GM18507 (cell line): ENCODE measurements at regions not wholly inside any gene's neighbourhood (a gene's known extent, or its start where the extent isn't known, plus 50 kb on each side); places are given as distances from the start of the nearest gene placed in this dataset.

Experiments used
- DNase-seq: peaks from one replicate; pipeline ENCODE4 v3.0.0; 2011; ENCODE audit warnings: low read depth; ENCODE audit not compliant: insufficient read length; ENCODE audit errors: extremely low spot score
- FAIRE-seq: peaks from 2 replicates; lab custom pipeline; 2011; peaks lifted over from hg19 to GRCh38; lab: Jason Lieb, UNC

DNA sequence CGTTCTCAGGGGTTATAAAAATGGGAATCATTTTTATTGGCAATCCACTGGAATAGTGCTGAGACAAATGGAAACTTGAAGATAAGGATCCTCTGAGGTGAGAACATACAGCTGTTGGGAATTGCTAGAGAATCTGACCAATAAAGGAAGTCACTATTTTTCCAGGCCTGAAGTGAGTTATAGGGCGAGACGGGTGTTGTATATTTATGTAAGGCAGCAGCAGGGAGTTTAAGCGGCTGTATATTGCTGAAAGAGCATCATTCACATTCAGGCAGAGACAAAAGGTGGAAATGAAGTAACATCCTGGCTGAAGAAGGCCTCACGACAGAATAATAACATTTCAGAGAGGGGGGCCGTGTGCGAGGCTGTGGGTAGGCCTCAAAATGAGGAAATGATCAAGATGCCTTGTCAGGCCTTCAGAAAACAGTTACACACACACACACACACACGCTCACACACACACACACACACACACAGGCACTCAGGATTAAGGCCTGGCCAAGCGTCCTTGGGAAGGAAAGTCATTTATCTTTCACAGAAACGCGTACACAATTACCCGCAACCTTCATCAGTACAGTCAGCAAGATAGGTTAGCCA, 964.9 kb upstream of the NR2F2 start:
- DNase-seq (no peak), FAIRE-seq (no peak)

DNA sequence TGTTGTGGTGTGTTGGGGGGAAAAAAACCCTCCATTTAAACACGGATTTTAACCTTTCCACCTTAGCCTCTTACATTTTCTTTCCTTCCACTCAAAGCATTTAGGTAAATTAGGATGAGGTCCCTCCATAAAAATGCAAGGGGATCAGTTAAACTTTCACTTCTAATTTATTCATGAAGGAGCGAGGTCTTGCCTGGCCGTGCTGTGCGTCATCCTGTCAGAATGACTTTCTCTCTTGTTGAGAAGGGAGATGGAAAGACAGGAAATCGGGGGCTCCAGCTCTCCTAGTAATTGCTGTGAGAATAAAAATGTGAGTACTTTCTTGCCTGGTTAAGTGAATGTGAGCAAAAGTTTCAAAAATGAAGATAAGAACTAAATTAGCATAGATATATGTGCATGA, 962.3 kb upstream of the NR2F2 start:
- no peak for FAIRE-seq

DNA sequence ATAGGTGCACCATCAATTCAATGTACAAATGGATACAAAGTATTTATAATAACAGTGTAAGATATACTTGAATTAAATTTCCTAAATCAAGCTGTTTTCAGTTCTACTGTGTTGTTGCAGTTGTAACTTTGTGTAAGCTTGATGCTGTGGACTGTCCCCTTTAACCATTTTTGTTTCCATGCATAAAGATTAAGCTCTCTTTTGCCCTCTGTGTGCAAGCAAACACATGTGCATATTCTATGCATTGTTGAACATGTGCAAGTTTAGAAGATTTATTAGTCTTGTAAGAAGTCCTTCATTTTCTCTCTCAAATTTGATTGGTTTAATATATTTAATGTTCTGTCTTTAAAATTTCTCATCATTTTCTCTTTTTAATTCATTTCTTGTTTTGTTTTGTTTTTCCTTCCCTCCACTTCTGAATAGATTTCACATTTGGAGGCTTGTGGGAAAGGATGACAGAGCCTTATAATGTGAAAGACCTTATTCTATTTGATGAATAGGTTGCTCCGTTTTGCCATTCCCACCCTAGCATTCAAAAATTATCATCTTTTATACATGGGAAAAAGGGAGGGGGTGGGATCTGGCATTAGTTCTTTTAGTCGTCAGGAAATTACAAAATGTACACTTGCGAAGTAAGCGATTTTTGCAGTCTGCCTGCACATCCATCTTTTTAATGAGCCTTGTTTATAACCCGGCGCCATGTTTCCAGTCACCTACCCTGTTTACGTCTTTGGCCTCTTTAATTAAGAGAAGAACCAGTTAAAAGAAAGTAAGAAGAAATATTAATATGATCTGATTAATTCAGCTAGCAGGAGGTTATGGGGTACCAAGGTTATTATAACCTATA, 961.5 kb upstream of the NR2F2 start:
- FAIRE-seq, result no peak
- no peak for DNase-seq

More for the DNA sequence above, 962.3 kb upstream of the NR2F2 start:
- DNase-seq, result no peak

DNA sequence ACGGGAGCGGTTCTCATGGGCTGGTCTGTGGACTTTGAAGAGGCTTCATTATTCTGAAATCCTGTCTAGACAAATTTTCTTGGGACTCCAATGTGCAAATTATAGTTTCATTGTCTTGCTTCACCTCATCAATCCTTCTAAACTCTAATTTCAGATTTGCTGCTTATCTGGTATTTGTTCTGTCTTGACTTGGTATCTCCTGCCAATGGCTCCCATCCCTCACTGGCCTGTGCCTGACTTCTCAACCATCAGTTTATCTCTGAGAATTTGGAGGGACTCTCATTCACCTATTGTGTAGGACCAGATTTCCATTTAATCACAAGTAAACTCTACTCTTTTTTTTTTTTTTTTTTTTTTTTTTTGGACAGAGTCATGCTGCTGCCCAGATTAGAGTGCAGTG, 960.2 kb upstream of the NR2F2 start:
- no peak for FAIRE-seq

DNA sequence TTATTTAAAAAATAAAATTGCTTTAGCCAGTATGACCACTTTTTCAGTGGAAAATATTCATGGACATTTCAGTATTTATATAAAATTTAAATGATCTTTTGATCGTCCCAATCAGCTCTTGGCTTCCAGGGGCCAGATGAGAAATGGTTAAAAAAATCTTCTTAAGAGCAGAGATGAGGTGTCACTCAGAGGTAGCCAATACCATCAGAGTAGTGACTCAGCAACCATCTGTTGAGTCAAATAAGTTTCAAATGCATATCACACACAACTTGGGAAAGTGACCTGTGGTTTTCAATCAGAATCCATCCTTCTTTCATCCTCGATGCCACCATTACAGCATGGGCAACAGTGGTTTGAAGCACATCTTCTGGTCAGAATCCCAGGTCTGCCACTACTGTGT, 958.8 kb upstream of the NR2F2 start:
- no peak for DNase-seq
- FAIRE-seq, result no peak

More for the DNA sequence above, 960.2 kb upstream of the NR2F2 start:
- no peak for DNase-seq

DNA sequence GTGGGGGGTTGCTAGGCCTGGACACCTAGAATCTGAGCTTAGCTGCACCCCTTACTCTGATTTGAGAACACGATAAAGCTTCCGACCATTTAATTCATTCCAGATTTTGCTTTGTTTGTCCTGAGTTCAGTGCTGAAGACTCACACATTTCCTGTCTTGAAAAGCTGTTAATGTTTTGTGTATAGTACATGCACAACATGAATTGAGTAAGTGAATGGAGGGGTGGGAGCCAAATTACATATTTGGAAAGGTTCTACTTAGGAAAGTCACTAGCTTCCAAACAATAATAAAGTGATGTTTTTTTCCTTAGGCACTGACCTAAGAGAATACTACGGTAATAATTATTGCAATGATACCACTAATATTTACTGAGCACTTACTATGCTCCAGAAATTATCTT, 955.2 kb upstream of the NR2F2 start:
- no peak for DNase-seq
- no peak for FAIRE-seq

DNA sequence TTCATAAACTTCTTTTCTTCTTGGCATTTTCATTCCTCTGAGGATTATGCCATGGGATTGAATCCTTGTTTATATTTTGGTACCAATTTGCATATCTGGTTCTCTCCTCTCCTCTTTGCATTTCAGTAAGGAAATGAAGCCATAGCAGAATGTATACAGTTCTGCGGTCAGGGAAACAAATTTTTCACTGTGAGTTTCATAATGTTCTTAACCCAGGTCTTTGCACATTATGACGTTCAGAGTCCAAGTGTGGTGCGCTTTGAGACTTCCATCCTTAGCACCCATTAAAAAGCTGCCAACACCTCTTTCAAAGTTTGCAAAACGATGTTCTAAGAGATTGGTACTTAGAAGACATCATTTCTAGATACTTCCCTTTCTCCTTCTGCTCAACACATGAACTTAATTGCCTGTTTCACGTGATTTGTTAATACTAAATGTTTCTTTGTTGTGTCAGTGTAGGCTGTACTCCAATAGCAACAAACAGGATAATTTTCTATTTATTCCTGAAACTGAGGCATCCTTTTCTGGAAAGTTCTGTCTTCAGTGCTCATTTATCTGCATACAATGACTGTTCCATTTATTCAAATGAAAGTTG, 953.1 kb upstream of the NR2F2 start:
- FAIRE-seq (no peak), DNase-seq (no peak)

DNA sequence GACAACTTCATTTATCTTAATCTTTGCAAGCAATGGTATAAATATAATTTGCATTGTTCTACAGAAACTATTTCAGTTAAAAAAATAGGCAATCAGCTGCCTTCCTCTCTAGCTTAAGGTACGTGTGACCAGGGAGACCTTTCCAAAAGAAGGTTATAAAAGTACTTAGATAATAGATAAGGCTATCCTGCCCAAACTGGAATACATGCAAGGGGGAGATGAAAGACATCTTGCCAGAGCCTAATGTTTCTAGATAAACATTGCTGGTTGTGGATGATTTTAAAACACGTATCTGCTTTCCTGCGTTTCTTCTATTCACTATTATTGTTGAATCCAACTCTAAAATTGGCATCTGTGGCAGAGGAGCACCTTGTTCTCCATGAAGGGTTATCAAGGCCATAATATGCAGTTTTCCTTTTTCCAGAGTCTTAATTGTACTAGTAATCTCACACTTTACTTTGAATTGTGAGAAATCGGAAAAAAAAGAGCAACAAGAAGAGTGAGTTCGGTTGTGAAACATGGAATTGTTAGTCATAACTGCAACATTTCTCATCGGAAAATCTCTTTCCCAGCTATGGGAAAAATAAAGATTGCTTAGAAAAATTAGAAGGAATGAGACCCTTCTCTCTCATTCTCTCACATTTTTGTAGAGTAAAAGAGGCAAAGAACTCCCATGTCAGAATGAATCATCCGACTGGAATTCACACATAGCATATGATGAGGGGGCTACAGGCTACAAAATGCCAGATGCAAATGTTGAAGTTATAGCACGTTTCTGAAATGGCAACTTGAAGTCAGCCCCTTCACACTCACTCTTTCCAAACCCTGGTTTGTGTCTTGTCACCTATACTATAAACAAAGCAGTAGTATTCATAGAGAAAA, 936.1 kb upstream of the NR2F2 start:
- no peak for FAIRE-seq
- no peak for DNase-seq

DNA sequence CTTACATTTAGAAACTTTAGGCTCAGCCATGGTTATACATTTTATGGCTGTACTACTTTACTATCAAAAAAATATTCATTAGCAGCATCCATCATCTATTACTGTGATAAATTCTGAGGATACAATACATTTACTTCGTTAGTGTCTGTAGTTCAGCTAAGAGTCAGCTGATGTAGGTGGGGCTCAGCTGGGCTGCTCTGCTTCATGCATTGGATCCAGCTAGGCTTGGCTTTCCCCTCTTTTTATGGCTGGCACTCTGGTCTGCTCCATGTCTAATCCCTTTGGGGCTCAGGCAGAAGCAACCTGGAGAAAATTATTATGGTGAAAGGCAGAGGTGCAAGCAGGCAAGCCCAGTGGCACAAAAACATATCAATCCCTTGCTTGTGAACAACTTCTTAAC, 930.1 kb upstream of the NR2F2 start:
- no peak for FAIRE-seq
- no peak for DNase-seq

DNA sequence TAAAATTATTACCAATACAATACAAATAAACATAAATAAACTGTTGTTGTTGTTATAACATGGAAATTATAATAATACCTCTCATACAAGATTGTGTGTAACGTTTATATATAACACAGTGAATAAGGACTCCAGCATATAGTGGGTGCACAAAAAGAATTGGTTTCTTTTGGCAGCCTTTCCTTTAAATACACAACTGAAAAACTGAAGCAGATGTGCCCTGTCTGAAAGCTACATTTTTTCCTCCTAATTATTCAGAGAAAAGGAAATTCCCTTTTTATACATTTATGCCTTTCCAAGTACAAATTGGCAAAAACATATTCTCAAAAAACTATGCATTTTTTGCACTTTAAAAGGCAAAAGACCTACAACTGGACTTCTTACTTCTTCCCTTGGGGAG, 928.9 kb upstream of the NR2F2 start:
- DNase-seq (no peak), FAIRE-seq (no peak)

DNA sequence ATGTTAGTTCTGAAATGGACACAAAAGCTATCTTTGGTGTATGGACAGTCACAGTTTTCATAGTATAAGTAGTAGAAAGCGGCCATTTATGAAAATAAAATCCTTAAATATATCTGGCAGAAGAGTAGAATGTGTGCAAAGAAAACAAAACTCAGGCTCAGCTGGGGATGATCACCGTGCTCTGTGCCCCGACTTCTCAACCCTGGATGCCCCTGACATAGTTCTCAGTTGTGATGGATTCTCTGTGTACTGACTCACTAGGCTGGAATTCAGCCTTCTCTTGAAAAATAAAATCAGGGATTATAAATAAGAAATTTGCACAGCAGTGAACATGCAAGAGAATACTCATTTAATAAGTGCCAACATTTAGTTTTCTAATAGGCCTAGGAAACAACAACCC, 925.1 kb upstream of the NR2F2 start:
- no peak for FAIRE-seq
- DNase-seq, result no peak

DNA sequence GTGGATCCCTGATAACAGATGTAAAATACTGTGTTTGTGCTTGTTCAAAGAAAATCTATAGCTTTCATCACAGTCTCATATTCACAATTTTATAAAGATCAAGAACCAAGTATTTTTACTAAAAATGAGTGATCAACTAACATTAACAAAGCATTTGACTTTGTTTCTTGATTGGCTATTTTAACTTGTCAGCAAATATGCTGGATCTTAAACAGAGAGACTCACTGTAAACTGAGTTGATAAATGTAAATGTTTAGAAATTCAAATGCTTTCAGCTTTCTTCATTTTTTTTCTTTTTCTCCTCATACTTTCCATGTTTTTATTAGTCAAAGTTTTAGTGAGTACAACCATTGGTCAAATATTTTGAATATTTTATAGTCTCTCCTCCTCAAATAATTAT, 923.0 kb upstream of the NR2F2 start:
- DNase-seq, result no peak
- FAIRE-seq, result no peak

DNA sequence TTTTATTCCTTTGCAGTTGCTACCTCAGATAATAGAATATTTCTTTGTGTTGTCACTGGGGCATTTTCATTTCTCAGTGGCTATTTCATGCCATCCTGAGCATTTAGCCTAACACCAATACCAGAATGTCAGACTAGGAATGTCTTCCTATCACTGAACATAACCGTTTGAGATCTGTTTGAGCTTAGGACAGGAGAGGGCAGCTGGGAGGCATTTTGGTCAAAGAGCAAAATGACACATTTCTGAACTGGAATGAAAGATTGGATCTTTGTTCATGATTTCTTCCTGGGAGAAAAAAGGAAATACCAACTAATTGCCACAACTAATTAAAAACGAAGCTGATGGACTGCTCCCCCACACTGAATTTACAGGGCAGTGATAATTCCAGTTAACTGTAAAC, 921.3 kb upstream of the NR2F2 start:
- DNase-seq (no peak), FAIRE-seq (no peak)

DNA sequence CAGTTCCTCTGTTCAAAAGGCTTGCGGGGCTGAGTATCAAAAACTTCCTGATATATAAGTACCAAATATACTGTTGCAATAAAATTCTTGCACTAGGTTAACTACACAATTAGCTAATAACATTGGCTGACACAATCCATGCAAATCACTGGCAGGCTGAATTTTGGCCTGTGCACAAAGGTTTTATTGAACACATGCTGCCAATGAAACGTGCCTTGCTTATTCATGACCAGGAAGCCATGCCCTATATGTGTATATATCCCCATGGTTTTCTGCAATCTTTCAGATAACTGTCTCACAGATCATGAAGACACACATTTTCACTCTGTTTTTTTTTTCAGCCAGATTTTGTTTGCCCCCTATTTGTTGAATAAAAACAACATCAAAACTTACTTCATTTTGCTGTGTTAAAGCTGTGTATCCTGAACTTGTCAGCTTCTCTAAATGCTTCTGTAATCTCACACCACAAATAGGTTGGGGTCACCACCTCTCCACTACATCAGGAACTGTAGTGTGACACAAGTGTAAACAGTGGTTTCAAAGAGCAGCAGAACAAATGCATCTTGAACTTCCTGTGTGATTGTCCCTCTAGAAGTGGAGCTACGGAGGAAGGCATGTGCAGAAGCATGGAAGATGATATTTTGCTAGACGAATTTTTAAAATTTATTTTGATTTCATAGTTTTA, 920.7 kb upstream of the NR2F2 start:
- DNase-seq, result no peak
- no peak for FAIRE-seq

DNA sequence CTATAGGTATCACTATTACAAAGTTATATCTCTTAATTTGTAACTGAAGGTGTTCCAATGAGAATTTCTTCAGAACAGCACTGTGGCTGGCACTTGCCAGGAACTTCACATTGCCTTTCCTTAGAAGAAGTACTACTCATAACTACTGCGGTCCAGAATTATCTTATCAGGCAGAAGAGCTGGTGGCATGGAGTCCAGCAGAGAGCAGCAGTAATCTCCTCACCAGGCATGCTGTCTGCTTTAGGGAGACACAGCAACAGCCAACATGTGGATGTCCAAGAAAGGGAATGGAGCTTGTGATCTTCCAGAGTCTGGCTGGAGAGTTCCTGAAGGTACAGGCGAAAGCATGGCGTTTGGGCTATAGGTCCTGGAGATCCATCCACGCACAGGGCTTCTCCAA, 919.7 kb upstream of the NR2F2 start:
- FAIRE-seq (no peak), DNase-seq (no peak)

DNA sequence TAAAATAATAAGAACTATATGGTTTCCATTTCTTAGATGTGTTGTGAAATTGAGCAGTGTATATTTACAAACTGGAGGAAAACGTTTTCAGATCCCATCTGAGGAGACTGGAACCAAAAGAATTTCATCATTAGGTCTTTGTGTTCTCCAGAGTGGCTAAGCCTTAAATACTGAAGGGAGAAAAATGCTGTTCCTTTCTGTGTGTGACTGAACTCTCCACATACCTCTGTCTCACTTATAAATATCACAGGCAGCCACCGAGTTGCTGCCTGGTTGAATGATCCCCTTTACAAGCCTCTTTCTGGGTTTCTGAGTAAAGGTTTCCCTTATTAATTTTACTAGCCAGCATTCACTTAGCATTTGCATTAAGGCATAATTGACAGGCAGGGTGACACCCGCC, 913.9 kb upstream of the NR2F2 start:
- no peak for DNase-seq
- no peak for FAIRE-seq

DNA sequence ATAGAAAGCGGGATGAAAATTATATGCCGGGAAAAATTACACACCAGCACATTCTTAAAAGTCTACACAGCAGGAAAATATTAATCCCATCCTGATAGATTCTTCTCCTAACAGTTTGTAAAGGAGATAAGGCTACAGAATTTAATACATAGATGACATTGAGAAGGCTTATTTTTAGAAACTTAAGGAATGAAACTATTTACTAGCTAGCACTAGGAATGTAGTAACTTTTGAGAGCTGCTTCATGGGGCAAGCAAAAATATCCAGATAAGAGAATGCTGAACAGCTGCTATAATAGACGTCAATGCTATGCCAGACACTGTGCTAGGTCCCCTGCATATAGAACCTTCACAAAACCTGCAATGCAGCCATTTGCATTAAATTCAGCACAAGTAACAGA, 912.7 kb upstream of the NR2F2 start:
- FAIRE-seq, result no peak
- no peak for DNase-seq

DNA sequence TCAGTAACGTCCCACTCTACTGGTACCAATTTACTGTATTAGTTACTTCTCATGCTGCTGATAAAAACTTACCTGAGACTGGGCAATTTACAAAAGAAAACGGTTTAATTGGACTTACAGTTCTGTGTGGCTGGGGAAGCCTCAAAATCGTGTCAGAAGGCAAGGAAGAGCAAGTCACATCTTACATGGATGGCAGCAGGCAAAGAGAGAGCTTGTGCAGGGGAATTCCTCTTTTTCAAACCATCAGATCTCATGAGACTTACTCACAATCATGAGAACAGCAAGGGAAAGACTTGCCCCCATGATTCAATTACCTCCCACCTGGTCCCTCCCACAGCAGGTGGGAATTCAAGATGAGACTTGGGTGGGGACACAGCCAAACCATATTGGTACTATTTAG, 908.2 kb upstream of the NR2F2 start:
- FAIRE-seq (no peak), DNase-seq (no peak)

DNA sequence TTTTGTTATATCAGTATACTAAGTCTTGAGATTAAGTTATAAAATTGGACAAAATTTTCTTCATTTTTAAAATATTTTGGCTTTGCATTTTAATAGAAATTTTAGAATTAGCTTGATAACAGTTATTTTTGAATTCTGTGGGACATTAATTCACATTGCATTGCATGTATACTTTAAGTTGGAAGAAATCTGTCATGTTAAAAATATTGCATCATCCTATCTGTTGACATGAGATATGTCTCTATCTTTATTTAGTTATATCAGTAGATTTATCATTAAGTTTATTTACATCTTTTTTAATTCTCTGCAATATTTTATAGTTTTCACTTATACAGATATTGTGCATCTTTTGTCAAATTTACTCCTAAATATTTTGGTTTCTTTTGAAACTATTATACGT, 904.6 kb upstream of the NR2F2 start:
- DNase-seq, result no peak
- FAIRE-seq, result no peak

DNA sequence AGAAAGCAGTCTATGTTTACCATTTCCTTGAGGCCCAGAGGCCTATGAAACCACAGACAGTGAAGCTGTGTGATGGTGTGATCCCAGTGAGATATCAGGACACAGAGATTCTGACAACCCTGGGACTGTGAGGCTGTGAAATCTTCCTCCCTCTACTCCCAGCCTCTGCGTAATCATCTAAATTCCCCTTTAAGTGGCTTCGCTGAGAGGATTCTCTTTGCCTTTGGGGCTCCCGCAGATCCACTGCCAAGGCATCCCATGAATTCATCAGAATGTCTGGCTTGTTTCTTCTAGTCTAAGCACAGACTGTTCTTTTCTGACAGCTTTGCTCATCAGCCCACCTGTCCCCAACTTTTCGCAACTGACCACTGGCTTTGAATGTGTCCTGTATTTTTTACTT, 901.2 kb upstream of the NR2F2 start:
- FAIRE-seq, result no peak
- no peak for DNase-seq
